Hepatocyte (in vitro differentiated cells): ENCODE measurements at regions not wholly inside any gene's neighbourhood (a gene's known extent, or its start where the extent isn't known, plus 50 kb on each side); places are given as distances from the start of the nearest gene placed in this dataset.
A peak's percentile ranks its signal among the peaks of the same experiment; 100 is the strongest.

Source experiments
- DNase-seq: peaks from one replicate; pipeline ENCODE4 v3.0.0-alpha.2; 2016; ENCODE audit warnings: low spot score
- H2AFZ ChIP-seq: fragments of 200-600 bp; sonication (generic); 2 replicates; pipeline ENCODE4 v1.6.0; 2016; ENCODE audit warnings: antibody characterized with exemption, mild to moderate bottlenecking
- H3K27ac ChIP-seq: fragments of 200-600 bp; sonication (generic); 2 replicates; pipeline ENCODE4 v1.5.1; 2016; ENCODE audit warnings: mild to moderate bottlenecking
- H3K27me3 ChIP-seq: fragments of 200-600 bp; sonication (generic); 2 replicates; pipeline ENCODE4 v1.6.1; 2016
- H3K36me3 ChIP-seq: fragments of 200-600 bp; sonication (generic); replicated peaks from 2 replicates; pipeline ENCODE4 v1.5.1; 2016; ENCODE audit warnings: low read depth; ENCODE audit not compliant: insufficient read depth
- H3K4me1 ChIP-seq: fragments of 200-600 bp; sonication (generic); 2 replicates; pipeline ENCODE4 v1.5.1; 2016; ENCODE audit warnings: mild to moderate bottlenecking, moderate library complexity; ENCODE audit not compliant: insufficient read depth
- H3K4me2 ChIP-seq: fragments of 200-600 bp; sonication (generic); 2 replicates; pipeline ENCODE4 v1.6.0; 2016
- H3K4me3 ChIP-seq: fragments of 200-600 bp; sonication (generic); 2 replicates; pipeline ENCODE4 v1.5.1; 2016; ENCODE audit warnings: mild to moderate bottlenecking
- H3K79me2 ChIP-seq: fragments of 200-600 bp; sonication (generic); 2 replicates; pipeline ENCODE4 v1.6.0; 2017; ENCODE audit warnings: mild to moderate bottlenecking
- H3K9me2 ChIP-seq: fragments of 200-600 bp; sonication (generic); replicated peaks from 2 replicates; pipeline ENCODE4 v1.6.0; 2017; ENCODE audit warnings: mild to moderate bottlenecking; ENCODE audit not compliant: insufficient read depth
- H3K9me3 ChIP-seq: fragments of 200-600 bp; sonication (generic); 2 replicates; pipeline ENCODE4 v1.5.1; 2016; ENCODE audit warnings: low read depth, mild to moderate bottlenecking
- H4K20me1 ChIP-seq: fragments of 200-600 bp; sonication (generic); 2 replicates; pipeline ENCODE4 v1.6.0; 2016; ENCODE audit warnings: mild to moderate bottlenecking; ENCODE audit not compliant: insufficient read depth, poor library complexity, severe bottlenecking
- EZH2 ChIP-seq: fragments of 200-600 bp; sonication (generic); IDR thresholded peaks from 2 replicates; pipeline ENCODE4 v1.6.1; 2016; ENCODE audit warnings: antibody characterized with exemption, mild to moderate bottlenecking, borderline replicate concordance
- EZH2phosphoT487 ChIP-seq: fragments of 200-600 bp; sonication (generic); IDR thresholded peaks from one replicate; pipeline ENCODE4 v1.6.1; 2018; ENCODE audit warnings: antibody characterized with exemption, mild to moderate bottlenecking, low read depth, moderate library complexity; ENCODE audit not compliant: unreplicated experiment, severe bottlenecking
- WGBS: methylation state at CpG from one replicate; pipeline ENCODE4 v1.1.6; 2016; ENCODE audit warnings: low lambda C conversion rate; ENCODE audit errors: missing lambda C conversion rate; 5-methylcytosine and 5-hydroxymethylcytosine counted together
- TF ChIP-seq, protein P1 (sequence below): fragments of 200-600 bp; sonication (generic); IDR thresholded peaks from 2 replicates; pipeline ENCODE4 v1.5.1; 2016; ENCODE audit warnings: antibody characterized with exemption, mild to moderate bottlenecking; ENCODE audit not compliant: poor library complexity

DNA sequence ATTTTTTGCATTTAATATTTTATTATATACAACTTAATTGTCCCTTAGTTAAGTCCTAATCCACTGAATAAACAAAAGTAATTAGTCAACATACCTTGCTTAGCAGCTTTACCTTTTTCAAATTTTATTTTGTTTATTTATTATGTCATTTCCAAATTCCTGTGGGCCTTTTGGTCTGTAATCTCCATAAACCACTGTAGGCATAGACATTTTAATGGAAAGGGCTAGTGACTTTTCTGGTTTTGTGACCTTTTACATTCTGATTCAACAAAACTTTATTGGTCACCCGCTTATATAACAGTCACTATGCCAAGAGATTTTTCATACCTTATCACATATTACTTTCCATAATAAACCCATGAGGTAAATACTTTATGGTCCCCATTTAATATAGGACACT is 181.3 kb upstream of the PRPS1L1 start:
- no peaks in the 10 kb centered on the region for H3K9me2 ChIP-seq
- no peak overlapping the region for H3K27ac ChIP-seq
- 92% methylated on average over 1 of the region's 1 CpG for WGBS
- TF ChIP-seq, protein P1, sequence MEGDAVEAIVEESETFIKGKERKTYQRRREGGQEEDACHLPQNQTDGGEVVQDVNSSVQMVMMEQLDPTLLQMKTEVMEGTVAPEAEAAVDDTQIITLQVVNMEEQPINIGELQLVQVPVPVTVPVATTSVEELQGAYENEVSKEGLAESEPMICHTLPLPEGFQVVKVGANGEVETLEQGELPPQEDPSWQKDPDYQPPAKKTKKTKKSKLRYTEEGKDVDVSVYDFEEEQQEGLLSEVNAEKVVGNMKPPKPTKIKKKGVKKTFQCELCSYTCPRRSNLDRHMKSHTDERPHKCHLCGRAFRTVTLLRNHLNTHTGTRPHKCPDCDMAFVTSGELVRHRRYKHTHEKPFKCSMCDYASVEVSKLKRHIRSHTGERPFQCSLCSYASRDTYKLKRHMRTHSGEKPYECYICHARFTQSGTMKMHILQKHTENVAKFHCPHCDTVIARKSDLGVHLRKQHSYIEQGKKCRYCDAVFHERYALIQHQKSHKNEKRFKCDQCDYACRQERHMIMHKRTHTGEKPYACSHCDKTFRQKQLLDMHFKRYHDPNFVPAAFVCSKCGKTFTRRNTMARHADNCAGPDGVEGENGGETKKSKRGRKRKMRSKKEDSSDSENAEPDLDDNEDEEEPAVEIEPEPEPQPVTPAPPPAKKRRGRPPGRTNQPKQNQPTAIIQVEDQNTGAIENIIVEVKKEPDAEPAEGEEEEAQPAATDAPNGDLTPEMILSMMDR = no peak
- TF ChIP-seq EZH2phosphoT487 = no peak
- no peak for TF ChIP-seq EZH2
- no peak overlapping the region for H2AFZ ChIP-seq
- no peaks in the 10 kb centered on the region for H3K27me3 ChIP-seq
- H3K36me3 ChIP-seq = no peaks in the 10 kb centered on the region
- H3K79me2 ChIP-seq = no peaks in the 10 kb centered on the region
- no peaks in the 10 kb centered on the region for H4K20me1 ChIP-seq
- H3K9me3 ChIP-seq = no peaks in the 10 kb centered on the region
- H3K4me3 ChIP-seq = no peak overlapping the region
- DNase-seq = no peak
- no peaks in the 10 kb centered on the region for H3K4me1 ChIP-seq
- no peak overlapping the region for H3K4me2 ChIP-seq

DNA sequence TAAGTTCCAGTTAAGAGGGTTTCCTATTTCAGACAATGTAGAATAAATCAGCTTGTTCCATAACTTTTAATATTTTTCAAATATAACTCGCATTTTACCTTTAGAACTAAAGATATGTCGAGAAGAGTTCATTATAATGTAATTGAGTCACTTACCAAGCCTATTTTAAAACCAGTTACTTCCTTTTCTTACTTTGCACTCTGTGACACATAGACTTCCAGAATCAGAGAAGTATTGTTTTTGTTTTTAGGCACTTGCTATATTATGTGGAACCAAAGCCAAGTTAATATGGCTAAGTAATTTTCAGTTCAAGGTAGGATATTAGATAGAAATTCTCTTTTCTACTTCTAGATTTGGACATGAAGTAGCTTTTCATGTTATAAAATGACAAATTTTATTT is 182.7 kb upstream of the PRPS1L1 start:
- Histone ChIP-seq H3K4me1 (no peaks in the 10 kb centered on the region), H3K36me3 (no peaks in the 10 kb centered on the region), H4K20me1 (no peaks in the 10 kb centered on the region), H3K27me3 (no peaks in the 10 kb centered on the region), H3K9me2 (no peaks in the 10 kb centered on the region), H3K4me2 (no peak overlapping the region), H3K27ac (no peak overlapping the region), H3K9me3 (no peaks in the 10 kb centered on the region), H3K4me3 (no peak overlapping the region), H2AFZ (no peak overlapping the region), H3K79me2 (no peaks in the 10 kb centered on the region)
- WGBS = 91% methylated on average over 2 of the region's 2 CpGs
- TF ChIP-seq, protein P1 = no peak
- TF ChIP-seq EZH2 = no peak
- no peak for TF ChIP-seq EZH2phosphoT487
- no peak for DNase-seq

DNA sequence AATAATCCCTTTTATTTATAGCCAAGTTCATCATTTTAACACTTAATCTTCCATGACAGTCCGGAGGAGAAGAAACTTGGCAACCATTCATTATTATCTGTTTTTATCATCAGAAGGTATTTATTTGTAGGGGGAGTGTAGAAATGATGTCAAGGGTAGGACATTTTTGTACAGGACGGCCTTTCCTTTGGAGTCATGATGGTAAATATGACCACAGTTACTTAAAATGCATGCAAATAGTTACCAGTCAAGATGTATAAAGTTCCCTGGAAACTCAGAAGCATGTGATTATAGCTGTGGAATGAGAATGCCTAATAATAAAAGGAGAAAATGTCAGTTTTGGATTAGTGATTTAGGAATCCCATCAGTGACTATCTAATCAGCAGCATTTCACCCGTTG is 183.1 kb upstream of the PRPS1L1 start:
- 72% methylated on average over 3 of the region's 3 CpGs for WGBS
- Histone ChIP-seq H3K4me2 (no peak overlapping the region), H4K20me1 (no peaks in the 10 kb centered on the region), H3K36me3 (no peaks in the 10 kb centered on the region), H3K9me2 (no peaks in the 10 kb centered on the region), H3K27ac (no peak overlapping the region), H3K4me3 (no peak overlapping the region), H3K79me2 (no peaks in the 10 kb centered on the region), H3K4me1 (no peaks in the 10 kb centered on the region), H3K9me3 (no peaks in the 10 kb centered on the region), H3K27me3 (no peaks in the 10 kb centered on the region), H2AFZ (no peak overlapping the region)
- DNase-seq = no peak
- TF ChIP-seq EZH2phosphoT487 (no peak), EZH2 (no peak)
- TF ChIP-seq, protein P1 = no peak

DNA sequence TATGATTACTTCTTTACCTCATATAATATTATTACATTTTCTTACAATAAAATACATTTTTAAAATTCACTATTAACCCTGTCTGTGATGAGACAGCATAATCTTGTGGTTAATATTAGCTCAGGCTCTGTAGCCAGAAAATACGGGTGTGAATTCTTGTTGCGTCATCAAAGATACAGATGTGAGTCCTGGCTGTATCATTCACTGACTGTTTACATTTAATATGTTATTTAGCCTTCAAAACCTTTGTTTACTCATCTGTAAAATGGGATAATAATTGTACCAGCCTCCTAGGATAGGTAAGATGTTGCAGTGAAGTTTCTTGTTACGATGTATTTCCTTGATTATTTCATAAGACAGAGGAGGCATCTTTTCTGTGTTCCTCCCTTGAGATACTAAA is 184.7 kb upstream of the PRPS1L1 start:
- no peak for DNase-seq
- Histone ChIP-seq H4K20me1 (no peaks in the 10 kb centered on the region), H3K9me2 (no peaks in the 10 kb centered on the region), H3K4me2 (no peak overlapping the region), H3K36me3 (no peaks in the 10 kb centered on the region), H3K4me1 (no peaks in the 10 kb centered on the region), H3K79me2 (no peaks in the 10 kb centered on the region), H3K27ac (peak overlapping the region; percentile 47), H3K9me3 (no peaks in the 10 kb centered on the region), H3K4me3 (no peak overlapping the region), H3K27me3 (no peaks in the 10 kb centered on the region), H2AFZ (no peak overlapping the region)
- WGBS = 69% methylated on average over 3 of the region's 3 CpGs
- TF ChIP-seq EZH2phosphoT487 (no peak), EZH2 (no peak)
- TF ChIP-seq, protein P1 = no peak
